H1 (cell line): ENCODE measurements at regions not wholly inside any gene's neighbourhood (a gene's known extent, or its start where the extent isn't known, plus 50 kb on each side); places are given as distances from the start of the nearest gene placed in this dataset.

Experiments
- CTCF ChIA-PET: fragments of 300-600 bp; sonication (Branson Sonifier 250); formaldehyde crosslinking; loops from one replicate; lab custom pipeline; 2021; ENCODE audit not compliant: partially characterized antibody; lab: Charles Lee
- POLR2A ChIA-PET: fragments of 300-600 bp; sonication (Branson Sonifier 250); formaldehyde crosslinking; loops from one replicate; lab custom pipeline; 2021; ENCODE audit warnings: inconsistent platforms; ENCODE audit not compliant: partially characterized antibody; lab: Charles Lee
- DNase-seq, 2 experiments: peaks; one replicate each; pipeline versions ENCODE4 v3.0.0 to v3.0.0-alpha.2; 2010 to 2022; ENCODE audit warnings: low spot score in 2 of 2, low read depth in 1 of 2, mixed read lengths in 1 of 2
- FAIRE-seq: peaks from 2 replicates; lab custom pipeline; 2011; peaks lifted over from hg19 to GRCh38; lab: Jason Lieb, UNC
- H2AFZ ChIP-seq: 2 replicates; pipeline ENCODE4 v1.8.1; 2012; ENCODE audit warnings: low read length, inconsistent platforms
- H2AK5ac ChIP-seq: 2 replicates; pipeline ENCODE4 v1.6.1; 2013; ENCODE audit warnings: low read depth, low read length
- H2BK120ac ChIP-seq: replicated peaks from 2 replicates; pipeline ENCODE3; 2013; ENCODE audit warnings: low read depth, low read length, inconsistent platforms
- H2BK12ac ChIP-seq: 2 replicates; pipeline ENCODE4 v1.6.1; 2013; ENCODE audit warnings: low read depth, low read length
- H2BK15ac ChIP-seq: 2 replicates; pipeline ENCODE4 v1.6.1; 2013; ENCODE audit warnings: low read length
- H2BK20ac ChIP-seq: 2 replicates; pipeline ENCODE4 v1.6.1; 2013; ENCODE audit warnings: low read length
- H2BK5ac ChIP-seq: 2 replicates; pipeline ENCODE4 v1.6.1; 2013; ENCODE audit warnings: low read depth, low read length
- H3K14ac ChIP-seq: 2 replicates; pipeline ENCODE4 v1.6.1; 2013; ENCODE audit warnings: inconsistent platforms; ENCODE audit not compliant: insufficient read length
- H3K18ac ChIP-seq: 2 replicates; pipeline ENCODE4 v1.6.1; 2013; ENCODE audit warnings: low read length; ENCODE audit errors: extremely low read depth
- H3K23ac ChIP-seq: 2 replicates; pipeline ENCODE4 v1.6.1; 2013; ENCODE audit warnings: inconsistent platforms; ENCODE audit not compliant: insufficient read length
- H3K23me2 ChIP-seq: 2 replicates; pipeline ENCODE4 v1.6.1; 2013; ENCODE audit warnings: low read depth, low read length
- H3K27ac ChIP-seq: 2 replicates; pipeline ENCODE4 v1.6.1; 2011; ENCODE audit warnings: low read depth, low read length, inconsistent platforms
- H3K27me3 ChIP-seq, 4 experiments: replicated peaks in 1 of 4; 1 replicate in 1 of 4; 2 replicates in 3 of 4; pipeline versions ENCODE4 v1.6.1 to v1.8.1; 2011 to 2013; ENCODE audit warnings: low read length in 3 of 4, mild to moderate bottlenecking in 3 of 4, inconsistent platforms in 2 of 4, mixed read lengths in 2 of 4, moderate library complexity in 1 of 4; ENCODE audit not compliant: control insufficient read depth in 3 of 4, insufficient read depth in 3 of 4; ENCODE audit errors: extremely low read depth in 1 of 4
- H3K36me3 ChIP-seq, 4 experiments: 2 replicates each; pipeline versions ENCODE4 v1.6.1 to v1.8.1; 2011 to 2013; ENCODE audit warnings: mild to moderate bottlenecking in 4 of 4, low read length in 3 of 4, moderate library complexity in 2 of 4, control low read depth in 1 of 4, inconsistent platforms in 1 of 4; ENCODE audit not compliant: insufficient read depth in 4 of 4, control insufficient read depth in 2 of 4
- H3K4ac ChIP-seq: replicated peaks from 2 replicates; pipeline ENCODE3; 2013; ENCODE audit warnings: low read length, low read depth, mixed read lengths, inconsistent platforms; ENCODE audit not compliant: insufficient read length
- H3K4me1 ChIP-seq, 4 experiments: replicated peaks in 1 of 4; 1 replicate in 1 of 4; 2 replicates in 3 of 4; pipeline versions ENCODE4 v1.6.1 to v1.8.1; 2011 to 2013; ENCODE audit warnings: low read length in 3 of 4, inconsistent platforms in 2 of 4, mixed read lengths in 1 of 4; ENCODE audit not compliant: insufficient read depth in 4 of 4, control insufficient read depth in 3 of 4
- H3K4me2 ChIP-seq, 2 experiments: 2 replicates each; pipeline versions ENCODE4 v1.6.1 to v1.8.1; 2011 to 2013; ENCODE audit warnings: low read depth in 2 of 2, low read length in 2 of 2, control low read depth in 1 of 2, inconsistent platforms in 1 of 2, mild to moderate bottlenecking in 1 of 2; ENCODE audit not compliant: insufficient read depth in 1 of 2
- H3K4me3 ChIP-seq, 4 experiments: fragments of 200-600, 300-600 bp in 1 of 4; sonication (generic), shearing (Covaris generic), sonication (Bioruptor Twin) in 1 of 4; 2 replicates each; pipeline versions ENCODE4 v1.5.1 to v1.8.1; 2011 to 2016; ENCODE audit warnings: low read length in 4 of 4, low read depth in 3 of 4, control low read depth in 2 of 4, inconsistent platforms in 2 of 4, mild to moderate bottlenecking in 2 of 4, mixed read lengths in 1 of 4, moderate library complexity in 1 of 4; ENCODE audit not compliant: insufficient read depth in 2 of 4; ENCODE audit errors: extremely low read depth in 1 of 4
- H3K56ac ChIP-seq: replicated peaks from 2 replicates; pipeline ENCODE3; 2013; ENCODE audit warnings: low read depth, mild to moderate bottlenecking, mixed read lengths, low read length, inconsistent platforms; ENCODE audit not compliant: insufficient read length
- H3K79me1 ChIP-seq: 2 replicates; pipeline ENCODE4 v1.6.1; 2013; ENCODE audit warnings: low read depth, low read length, control low read depth
- H3K79me2 ChIP-seq, 2 experiments: 2 replicates each; pipeline versions ENCODE4 v1.6.1 to v1.8.1; 2012 to 2013; ENCODE audit warnings: low read length in 2 of 2, mild to moderate bottlenecking in 2 of 2, inconsistent platforms in 1 of 2; ENCODE audit not compliant: insufficient read depth in 2 of 2, control insufficient read depth in 1 of 2
- H3K9ac ChIP-seq, 4 experiments: replicated peaks in 1 of 4; 1 replicate in 1 of 4; 2 replicates in 3 of 4; pipeline versions ENCODE4 v1.6.1 to v1.8.1; 2011 to 2013; ENCODE audit warnings: low read depth in 3 of 4, low read length in 3 of 4, control low read depth in 2 of 4, mild to moderate bottlenecking in 2 of 4, moderate library complexity in 2 of 4, inconsistent platforms in 1 of 4; ENCODE audit errors: extremely low read depth in 1 of 4
- H3K9me3 ChIP-seq, 2 experiments: 2 replicates each; pipeline versions ENCODE4 v1.6.1 to v1.8.1; 2012 to 2013; ENCODE audit warnings: mild to moderate bottlenecking in 2 of 2, moderate library complexity in 2 of 2, control low read depth in 1 of 2, inconsistent platforms in 1 of 2, low read depth in 1 of 2, low read length in 1 of 2, mixed read lengths in 1 of 2; ENCODE audit not compliant: insufficient read depth in 2 of 2
- H4K20me1 ChIP-seq, 2 experiments: replicated peaks in 1 of 2; 2 replicates each; pipeline versions ENCODE3 to v1.8.1; 2011 to 2013; ENCODE audit warnings: inconsistent platforms in 2 of 2, low read length in 2 of 2, mild to moderate bottlenecking in 1 of 2; ENCODE audit not compliant: insufficient read depth in 2 of 2, control insufficient read depth in 1 of 2
- H4K5ac ChIP-seq: 2 replicates; pipeline ENCODE4 v1.6.1; 2013; ENCODE audit warnings: low read length, low read depth, mixed read lengths, inconsistent platforms; ENCODE audit not compliant: insufficient read length
- H4K8ac ChIP-seq: 2 replicates; pipeline ENCODE4 v1.8.0; 2013; ENCODE audit warnings: mild to moderate bottlenecking, moderate library complexity, low read length, inconsistent platforms; ENCODE audit not compliant: insufficient read depth; ENCODE audit errors: extremely low read depth
- H4K91ac ChIP-seq: replicated peaks from 2 replicates; pipeline ENCODE3; 2013; ENCODE audit warnings: low read length, mixed read lengths, inconsistent platforms; ENCODE audit not compliant: insufficient read length
- BRCA1 ChIP-seq: IDR thresholded peaks from 2 replicates; pipeline ENCODE4 v1.6.1; 2012; ENCODE audit warnings: low read depth, low read length, improper control_type of control experiment
- CBX5 ChIP-seq: fragments of 300-800, 300-1000 bp; sonication (generic); IDR thresholded peaks from 2 replicates; pipeline ENCODE4 v1.7.1; 2016; ENCODE audit warnings: antibody characterized with exemption, low read length, low read depth
- CBX8 ChIP-seq: fragments of 300-800, 300-1000 bp; sonication (generic); IDR thresholded peaks from 2 replicates; pipeline ENCODE4 v1.7.1; 2016; ENCODE audit warnings: low read depth, low read length, borderline replicate concordance
- CHD1 ChIP-seq: IDR thresholded peaks from 2 replicates; pipeline ENCODE4 v1.6.1; 2012; ENCODE audit warnings: low read depth, low read length, improper control_type of control experiment
- CTBP2 ChIP-seq: IDR thresholded peaks from 2 replicates; pipeline ENCODE4 v1.7.0; 2011; ENCODE audit warnings: borderline replicate concordance, mild to moderate bottlenecking, moderate library complexity, mixed read lengths, low read length; ENCODE audit not compliant: insufficient read depth, insufficient read length
- EZH2 ChIP-seq: fragments of 200-600 bp; sonication (generic); IDR thresholded peaks from 2 replicates; pipeline ENCODE4 v1.7.1; 2012; ENCODE audit warnings: low read depth, mild to moderate bottlenecking, moderate library complexity, low read length, inconsistent platforms; ENCODE audit not compliant: severe bottlenecking
- FOSL1 ChIP-seq: IDR thresholded peaks from 2 replicates; pipeline ENCODE4 v1.6.1; 2011; ENCODE audit warnings: mild to moderate bottlenecking, low read depth, low read length, moderate library complexity; ENCODE audit not compliant: insufficient read depth
- HDAC2 ChIP-seq, 2 experiments: fragments of 300-600 bp in 1 of 2; sonication (generic) in 1 of 2; IDR thresholded peaks; 2 replicates each; pipeline ENCODE4 v1.6.1; 2011 to 2012; ENCODE audit warnings: low read depth in 2 of 2, low read length in 2 of 2, mild to moderate bottlenecking in 2 of 2, moderate library complexity in 2 of 2, borderline replicate concordance in 1 of 2, inconsistent platforms in 1 of 2
- KDM4A ChIP-seq: IDR thresholded peaks from one replicate; pipeline ENCODE4 v1.7.1; 2012; ENCODE audit warnings: low read depth, mild to moderate bottlenecking, moderate library complexity, low read length, inconsistent platforms; ENCODE audit not compliant: severe bottlenecking
- MAFK ChIP-seq: IDR thresholded peaks from 2 replicates; pipeline ENCODE4 v1.6.1; 2012; ENCODE audit warnings: low read depth, mild to moderate bottlenecking, improper control_type of control experiment, low read length
- POLR2A ChIP-seq, 2 experiments: IDR thresholded peaks; 1 replicate in 1 of 2; 2 replicates in 1 of 2; pipeline ENCODE4 v1.6.1; 2011; ENCODE audit warnings: low read depth in 2 of 2, low read length in 2 of 2, mild to moderate bottlenecking in 2 of 2; ENCODE audit errors: control extremely low read depth in 1 of 2
- POU5F1 ChIP-seq: IDR thresholded peaks from 2 replicates; pipeline ENCODE4 v1.6.1; 2011; ENCODE audit warnings: low read depth, mild to moderate bottlenecking, low read length, moderate library complexity
- SP2 ChIP-seq: IDR thresholded peaks from 2 replicates; pipeline ENCODE4 v1.6.1; 2012; ENCODE audit warnings: mild to moderate bottlenecking, low read length, inconsistent platforms
- SRF ChIP-seq: IDR thresholded peaks from 2 replicates; pipeline ENCODE4 v1.6.1; 2011; ENCODE audit warnings: mild to moderate bottlenecking, low read depth, low read length, moderate library complexity
- SUZ12 ChIP-seq: fragments of 200-600 bp; sonication (generic); IDR thresholded peaks from 2 replicates; pipeline ENCODE4 v1.6.1; 2012; ENCODE audit warnings: mild to moderate bottlenecking, inconsistent platforms, low read length, moderate library complexity, mixed read lengths

DNA sequence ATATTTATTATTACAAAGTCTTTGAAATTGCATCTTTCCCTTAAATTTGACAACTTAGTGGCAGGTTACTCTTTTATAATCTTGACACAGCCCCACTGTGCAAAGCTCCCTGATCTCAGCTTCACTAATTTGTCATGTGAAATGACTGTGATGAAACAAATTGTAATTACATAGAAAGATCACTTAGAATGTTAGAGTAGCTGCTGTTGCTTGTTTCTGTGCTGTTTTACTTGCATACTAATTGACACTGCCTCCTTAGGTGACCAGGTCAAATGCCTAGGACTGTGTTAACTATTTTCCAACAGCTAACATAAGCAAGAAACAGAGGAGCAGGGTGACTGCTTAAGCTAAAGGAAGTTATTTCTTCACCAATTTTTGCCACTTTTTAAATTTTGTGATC, 211.3 kb downstream of the ZNF326 start:
- Histone ChIP-seq H3K23ac (no peak overlapping the region), H3K18ac (no peak overlapping the region), H3K4me2 (no peak overlapping the region), H2AFZ (no peak overlapping the region), H3K56ac (no peak overlapping the region), H4K5ac (no peak overlapping the region), H4K91ac (no peak overlapping the region), H4K20me1 (no peaks in the 10 kb centered on the region), H2BK15ac (no peak overlapping the region), H3K9me3 (no peaks in the 10 kb centered on the region), H3K36me3 (no peaks in the 10 kb centered on the region), H3K23me2 (no peaks in the 10 kb centered on the region), H2BK120ac (no peak overlapping the region), H3K4me1 (peaks cover 0 to 6% (median 1%) of the 10 kb centered on the region in 4 experiments; a peak in 4 of 7 replicates), H3K79me1 (no peaks in the 10 kb centered on the region), H3K27ac (no peak overlapping the region), H3K14ac (no peak overlapping the region), H3K4ac (no peak overlapping the region), H2AK5ac (no peak overlapping the region), H2BK20ac (no peak overlapping the region), H3K79me2 (no peaks in the 10 kb centered on the region), H2BK5ac (no peak overlapping the region), H3K9ac (no peak overlapping the region), H3K4me3 (no peak overlapping the region), H2BK12ac (no peak overlapping the region), H3K27me3 (no peaks in the 10 kb centered on the region; a peak in 1 of 7 replicates), H4K8ac (no peak overlapping the region)
- DNase-seq (no peak), FAIRE-seq (no peak)
- ChIA-PET CTCF (interaction anchor here (0.6 to 1.0 kb wide), 4 partner anchors 131 to 1133 kb away, joined by 3 to 4 read pairs (median 3); no protein-coding TSS in a partner anchor), POLR2A (no interaction called here)
- TF ChIP-seq CBX5, result no peak
- TF ChIP-seq BRCA1, result no peak
- TF ChIP-seq CTBP2, result no peak
- no peak for TF ChIP-seq MAFK
- no peak for TF ChIP-seq CBX8
- no peak for TF ChIP-seq EZH2
- no peak for TF ChIP-seq SRF
- no peak for TF ChIP-seq SP2
- TF ChIP-seq FOSL1, result no peak
- TF ChIP-seq POLR2A (IDR thresholded peaks at IDR 0.05; ENCODE audit: control extremely low read depth in 1 of 2, low read depth in 2 of 2, low read length in 2 of 2), result no peak
- TF ChIP-seq POU5F1, result no peak
- no peak for TF ChIP-seq SUZ12
- TF ChIP-seq KDM4A, result no peak
- TF ChIP-seq HDAC2 (IDR thresholded peaks at IDR 0.05; ENCODE audit: borderline replicate concordance in 1 of 2, low read depth in 2 of 2, low read length in 2 of 2), result no peak
- no peak for TF ChIP-seq CHD1
